ENCODE measurements at regions not wholly inside any gene's neighbourhood (a gene's known extent, or its start where the extent isn't known, plus 50 kb on each side); places are given as distances from the start of the nearest gene placed in this dataset.
"Not testable (repeated sequence)": the region's sequence is repeated elsewhere in the genome, so short reads cannot be mapped to it uniquely, and the experiment has no call there.

GRCh38 chr4:163702736-163703135 lies 208.2 kb downstream of the TMA16 start:
- no peaks in the 10 kb centered on the region for H3K27me3 ChIP-seq (replicated peaks; ENCODE audit: control insufficient read depth, insufficient read depth, low read length)
- DNase-seq (ENCODE audit: extremely low read depth, insufficient read length): no peak

GRCh38 chr4:163703251-163703650 lies 208.8 kb downstream of the TMA16 start:
- Histone ChIP-seq H3K27me3 (replicated peaks; ENCODE audit: control insufficient read depth, insufficient read depth, low read length) (no peaks in the 10 kb centered on the region), H3K36me3 (ENCODE audit: control insufficient read depth, insufficient read depth, low read length) (no peaks in the 10 kb centered on the region), H3K4me3 (replicated peaks; ENCODE audit: low read depth, low read length) (no peak overlapping the region)
- no peak for DNase-seq (ENCODE audit: extremely low read depth, insufficient read length)
- no peak for TF ChIP-seq CTCF (IDR thresholded peaks at IDR 0.05; ENCODE audit: insufficient read depth, low read length, poor library complexity, severe bottlenecking)

More at GRCh38 chr4:163702736-163703135, 208.2 kb downstream of the TMA16 start:
- Histone ChIP-seq H3K4me3 (replicated peaks; ENCODE audit: low read depth, low read length) (no peak overlapping the region), H3K36me3 (ENCODE audit: control insufficient read depth, insufficient read depth, low read length) (no peaks in the 10 kb centered on the region)
- TF ChIP-seq CTCF (IDR thresholded peaks at IDR 0.05; ENCODE audit: insufficient read depth, low read length, poor library complexity, severe bottlenecking): no peak

- Histone ChIP-seq H3K4me3 (replicated peaks; ENCODE audit: low read depth, low read length) (no peak overlapping the region), H3K27me3 (replicated peaks; ENCODE audit: control insufficient read depth, insufficient read depth, low read length) (no peaks in the 10 kb centered on the region), H3K36me3 (ENCODE audit: control insufficient read depth, insufficient read depth, low read length) (no peaks in the 10 kb centered on the region)
- DNase-seq (ENCODE audit: extremely low read depth, insufficient read length): no peak
- no peak for TF ChIP-seq CTCF (IDR thresholded peaks at IDR 0.05; ENCODE audit: insufficient read depth, low read length, poor library complexity, severe bottlenecking)
Measured at GRCh38 chr4:163707873-163708272, 213.4 kb downstream of the TMA16 start.

GRCh38 chr4:163709601-163710000 lies 215.1 kb downstream of the TMA16 start:
- Histone ChIP-seq H3K4me3 (replicated peaks; ENCODE audit: low read depth, low read length) (no peak overlapping the region), H3K27me3 (replicated peaks; ENCODE audit: control insufficient read depth, insufficient read depth, low read length) (no peaks in the 10 kb centered on the region), H3K36me3 (ENCODE audit: control insufficient read depth, insufficient read depth, low read length) (no peaks in the 10 kb centered on the region)
- TF ChIP-seq CTCF (IDR thresholded peaks at IDR 0.05; ENCODE audit: insufficient read depth, low read length, poor library complexity, severe bottlenecking): no peak
- no peak for DNase-seq (ENCODE audit: extremely low read depth, insufficient read length)

GRCh38 chr4:163710158-163710557 lies 215.7 kb downstream of the TMA16 start:
- H3K4me3 ChIP-seq (replicated peaks; ENCODE audit: low read depth, low read length): no peak overlapping the region
- no peaks in the 10 kb centered on the region for H3K27me3 ChIP-seq (replicated peaks; ENCODE audit: control insufficient read depth, insufficient read depth, low read length)
- TF ChIP-seq CTCF (IDR thresholded peaks at IDR 0.05; ENCODE audit: insufficient read depth, low read length, poor library complexity, severe bottlenecking): no peak
- H3K36me3 ChIP-seq (ENCODE audit: control insufficient read depth, insufficient read depth, low read length): no peaks in the 10 kb centered on the region
- no peak for DNase-seq (ENCODE audit: extremely low read depth, insufficient read length)

- DNase-seq (ENCODE audit: extremely low read depth, insufficient read length); H3K36me3 ChIP-seq (ENCODE audit: control insufficient read depth, insufficient read depth, low read length); H3K27me3 ChIP-seq (replicated peaks; ENCODE audit: control insufficient read depth, insufficient read depth, low read length); H3K4me3 ChIP-seq (replicated peaks; ENCODE audit: low read depth, low read length): not testable (repeated sequence)
Measured at GRCh38 chr4:163724495-163724894, 230.0 kb downstream of the TMA16 start.

Data from GM06990 (cell line).